HS-27A (cell line): ENCODE measurements at regions not wholly inside any gene's neighbourhood (a gene's known extent, or its start where the extent isn't known, plus 50 kb on each side); places are given as distances from the start of the nearest gene placed in this dataset.
"Not testable (repeated sequence)": the region's sequence is repeated elsewhere in the genome, so short reads cannot be mapped to it uniquely, and the experiment has no call there.

Source experiments
- DNase-seq: peaks from one replicate; pipeline ENCODE4 v3.0.0-alpha.2; 2012; ENCODE audit warnings: low read depth, missing footprints

GRCh38 chr10:30732671-30733070, 103.1 kb upstream of the LYZL2 start:
- DNase-seq: no peak

GRCh38 chr10:30731963-30732362, 102.4 kb upstream of the LYZL2 start:
- no peak for DNase-seq

GRCh38 chr10:30730306-30730705, 100.8 kb upstream of the LYZL2 start:
- no peak for DNase-seq

- no peak for DNase-seq
Observed at GRCh38 chr10:30728766-30729165, 99.2 kb upstream of the LYZL2 start.

- no peak for DNase-seq
Observed at GRCh38 chr10:30728127-30728526, 98.6 kb upstream of the LYZL2 start.

GRCh38 chr10:30727524-30727923, 98.0 kb upstream of the LYZL2 start:
- no peak for DNase-seq

GRCh38 chr10:30726783-30727414, 97.3 kb upstream of the LYZL2 start:
- DNase-seq: not testable (repeated sequence)

- no peak for DNase-seq
Observed at GRCh38 chr10:30725661-30726060, 96.1 kb upstream of the LYZL2 start.

- DNase-seq: no peak
Observed at GRCh38 chr10:30724296-30724695, 94.7 kb upstream of the LYZL2 start.

- DNase-seq: no peak
Observed at GRCh38 chr10:30722956-30723620, 93.5 kb upstream of the LYZL2 start.

GRCh38 chr10:30719832-30720231, 90.3 kb upstream of the LYZL2 start:
- DNase-seq: no peak

- DNase-seq: no peak
Observed at GRCh38 chr10:30709700-30710358, 80.3 kb upstream of the LYZL2 start.

- no peak for DNase-seq
Observed at GRCh38 chr10:30709229-30709628, 79.7 kb upstream of the LYZL2 start.

- no peak for DNase-seq
Observed at GRCh38 chr10:30708234-30708633, 78.7 kb upstream of the LYZL2 start.

GRCh38 chr10:30706189-30706588, 76.6 kb upstream of the LYZL2 start:
- not testable (repeated sequence) for DNase-seq

- no peak for DNase-seq
Observed at GRCh38 chr10:30705625-30706149, 76.1 kb upstream of the LYZL2 start.

- DNase-seq: no peak
Observed at GRCh38 chr10:30705101-30705624, 75.6 kb upstream of the LYZL2 start.

- not testable (repeated sequence) for DNase-seq
Observed at GRCh38 chr10:30704601-30705100, 75.1 kb upstream of the LYZL2 start.

- DNase-seq: no peak
Observed at GRCh38 chr10:30704026-30704600, 74.6 kb upstream of the LYZL2 start.

GRCh38 chr10:30703446-30703845, 73.9 kb upstream of the LYZL2 start:
- not testable (repeated sequence) for DNase-seq

GRCh38 chr10:30702860-30703259, 73.3 kb upstream of the LYZL2 start:
- no peak for DNase-seq

- no peak for DNase-seq
Observed at GRCh38 chr10:30701451-30702173, 72.1 kb upstream of the LYZL2 start.
